ENCODE measurements at regions not wholly inside any gene's neighbourhood (a gene's known extent, or its start where the extent isn't known, plus 50 kb on each side); places are given as distances from the start of the nearest gene placed in this dataset.
"Not testable (repeated sequence)": the region's sequence is repeated elsewhere in the genome, so short reads cannot be mapped to it uniquely, and the experiment has no call there.

- Mint-ChIP-seq H3K36me3 (ENCODE audit: low read depth) (peaks cover 9% of the 10 kb centered on the region), H3K27me3 (ENCODE audit: insufficient read depth) (no peaks in the 10 kb centered on the region), H3K4me1 (ENCODE audit: low read depth) (no peaks in the 10 kb centered on the region), H3K9me3 (peaks cover 38% of the 10 kb centered on the region), H3K4me3 (no peak overlapping the region), H3K27ac (no peak overlapping the region)
- intact Hi-C loops (cut with micrococcal nuclease) = no loop called here
- no peak for DNase-seq (ENCODE audit: low spot score)
Observed at GRCh38 chr7:106452031-106452851, 167.5 kb upstream of the NAMPT start.

DNA sequence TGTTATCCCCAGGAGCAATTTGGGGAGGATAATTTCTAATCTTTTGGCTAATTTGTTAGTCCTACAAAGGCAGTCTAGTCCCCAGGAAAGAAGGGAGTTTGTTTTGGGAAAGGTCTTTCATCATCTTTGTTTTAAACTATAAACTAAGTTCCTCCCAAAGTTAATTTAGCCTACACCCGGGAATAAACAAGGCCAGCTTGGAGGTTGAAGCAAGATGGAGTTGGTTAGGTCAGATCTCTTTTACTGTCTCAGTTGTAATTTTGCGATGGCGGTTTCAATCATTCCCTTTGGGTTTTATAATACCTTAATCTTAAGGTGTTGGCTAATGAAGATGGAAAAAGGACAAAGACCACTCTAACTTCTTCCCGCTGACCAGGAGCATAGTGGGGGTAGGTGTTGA lies 166.4 kb upstream of the NAMPT start:
- Mint-ChIP-seq H3K4me1 (ENCODE audit: low read depth) (no peaks in the 10 kb centered on the region), H3K36me3 (ENCODE audit: low read depth) (peaks cover 9% of the 10 kb centered on the region), H3K27me3 (ENCODE audit: insufficient read depth) (no peaks in the 10 kb centered on the region), H3K4me3 (no peak overlapping the region), H3K27ac (no peak overlapping the region), H3K9me3 (peaks cover 34% of the 10 kb centered on the region)
- intact Hi-C loops (cut with micrococcal nuclease) = no loop called here
- no peak for DNase-seq (ENCODE audit: low spot score)

GRCh38 chr7:106450716-106451115 lies 165.9 kb upstream of the NAMPT start:
- H3K27ac Mint-ChIP-seq = no peak overlapping the region
- peaks cover 9% of the 10 kb centered on the region for H3K36me3 Mint-ChIP-seq (ENCODE audit: low read depth)
- intact Hi-C loops (cut with micrococcal nuclease) = no loop called here
- no peak overlapping the region for H3K4me3 Mint-ChIP-seq
- no peaks in the 10 kb centered on the region for H3K4me1 Mint-ChIP-seq (ENCODE audit: low read depth)
- no peaks in the 10 kb centered on the region for H3K27me3 Mint-ChIP-seq (ENCODE audit: insufficient read depth)
- DNase-seq (ENCODE audit: low spot score) = no peak
- peaks cover 31% of the 10 kb centered on the region for H3K9me3 Mint-ChIP-seq

DNA sequence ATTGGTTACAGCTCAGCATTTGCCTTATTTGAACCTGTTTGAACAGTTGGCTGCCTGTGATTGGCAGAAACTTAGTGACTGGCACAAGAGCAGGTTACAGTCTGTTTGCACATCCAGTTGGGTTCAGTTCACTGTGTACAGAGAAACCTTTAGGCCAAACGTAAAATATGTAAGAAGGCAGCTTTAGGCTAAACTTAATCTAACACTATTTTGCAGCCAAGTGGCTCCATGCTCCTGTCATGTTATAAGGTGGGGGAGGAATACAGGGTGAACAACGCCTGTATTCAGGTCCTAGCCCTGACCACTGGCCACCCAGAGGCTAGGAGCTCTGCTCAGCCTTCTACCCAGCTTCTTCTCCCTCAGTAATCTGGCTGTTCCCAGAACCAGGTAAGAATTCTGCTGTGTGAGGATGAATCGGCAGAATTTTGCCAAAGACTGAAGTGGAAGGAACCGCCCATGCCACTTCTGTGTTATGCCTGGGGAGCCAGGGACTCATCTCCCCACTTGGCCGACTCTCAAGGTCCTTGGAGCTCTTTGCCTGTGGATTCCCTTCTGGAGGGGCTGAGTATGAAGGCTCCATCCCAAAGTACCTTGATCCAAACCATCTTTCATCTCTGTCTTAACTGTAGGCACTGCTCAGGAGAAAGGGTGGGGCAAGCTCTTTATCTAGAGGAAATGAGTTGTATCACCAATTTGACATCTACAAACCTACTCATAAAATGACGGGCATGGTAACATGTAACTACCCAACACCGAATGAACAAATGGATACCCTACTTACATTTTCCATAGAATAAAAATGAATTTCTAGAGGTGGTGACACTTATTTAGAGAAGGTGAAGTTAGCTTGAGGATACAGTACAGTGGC lies 164.4 kb upstream of the NAMPT start:
- Mint-ChIP-seq H3K4me3 (no peak overlapping the region), H3K27me3 (ENCODE audit: insufficient read depth) (no peaks in the 10 kb centered on the region), H3K27ac (no peak overlapping the region), H3K9me3 (peaks cover 39% of the 10 kb centered on the region), H3K36me3 (ENCODE audit: low read depth) (peaks cover 10% of the 10 kb centered on the region), H3K4me1 (ENCODE audit: low read depth) (no peaks in the 10 kb centered on the region)
- intact Hi-C loops (cut with micrococcal nuclease) = no loop called here
- DNase-seq (ENCODE audit: low spot score) = no peak

- peaks cover 8% of the 10 kb centered on the region for H3K36me3 Mint-ChIP-seq (ENCODE audit: low read depth)
- H3K4me3 Mint-ChIP-seq = no peak overlapping the region
- intact Hi-C loops (cut with micrococcal nuclease) = no loop called here
- no peaks in the 10 kb centered on the region for H3K27me3 Mint-ChIP-seq (ENCODE audit: insufficient read depth)
- peaks cover 33% of the 10 kb centered on the region for H3K9me3 Mint-ChIP-seq
- no peak overlapping the region for H3K27ac Mint-ChIP-seq
- no peak for DNase-seq (ENCODE audit: low spot score)
- H3K4me1 Mint-ChIP-seq (ENCODE audit: low read depth) = no peaks in the 10 kb centered on the region
Observed at GRCh38 chr7:106448346-106448991, 163.7 kb upstream of the NAMPT start.

DNA sequence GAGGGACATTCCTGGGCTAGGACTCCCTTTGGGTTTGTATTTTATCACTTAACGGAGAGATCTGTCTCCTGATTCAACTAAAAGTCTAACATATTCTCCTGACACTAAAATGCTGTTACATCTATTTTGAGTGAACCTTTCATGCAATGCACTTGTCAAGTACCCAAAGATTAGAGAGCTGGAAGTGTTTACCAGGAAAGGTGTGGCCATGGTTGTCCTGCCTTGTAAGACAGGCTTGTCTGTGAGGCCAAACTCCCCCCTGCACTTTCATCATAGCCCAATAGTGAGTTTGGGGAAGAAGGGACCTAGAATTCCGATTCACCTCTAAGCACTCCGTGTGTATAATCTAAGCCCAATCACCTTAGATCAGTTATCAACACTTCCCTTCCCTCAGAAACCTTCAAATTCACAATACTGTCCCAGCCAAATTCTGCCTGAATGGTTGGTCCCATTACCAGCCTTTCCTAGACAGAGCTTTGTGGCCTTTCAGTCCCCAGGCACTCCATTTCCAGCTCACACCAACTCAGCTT lies 162.6 kb upstream of the NAMPT start:
- intact Hi-C loops (cut with micrococcal nuclease) = no loop called here
- Mint-ChIP-seq H3K9me3 (peaks cover 33% of the 10 kb centered on the region), H3K27me3 (ENCODE audit: insufficient read depth) (no peaks in the 10 kb centered on the region), H3K4me1 (ENCODE audit: low read depth) (peaks cover 4% of the 10 kb centered on the region), H3K27ac (no peak overlapping the region), H3K4me3 (no peak overlapping the region), H3K36me3 (ENCODE audit: low read depth) (peaks cover 8% of the 10 kb centered on the region)
- no peak for DNase-seq (ENCODE audit: low spot score)

DNA sequence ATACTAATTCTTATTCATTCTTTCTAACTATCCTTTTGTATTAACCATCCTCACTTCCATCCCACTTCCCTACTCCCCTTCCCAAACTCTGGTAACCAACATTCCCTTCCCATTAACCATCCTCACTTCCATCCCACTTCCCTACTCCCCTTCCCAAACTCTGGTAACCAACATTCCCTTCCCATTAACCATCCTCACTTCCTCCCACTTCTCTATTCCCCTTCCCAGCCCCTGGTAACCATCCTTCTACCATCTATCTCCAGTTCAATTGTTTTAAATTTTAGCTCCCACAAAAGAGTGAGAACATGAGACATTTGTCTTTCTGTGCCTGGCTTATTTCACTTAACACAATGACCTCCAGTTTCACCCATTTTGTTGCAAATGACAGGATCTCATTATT lies 160.6 kb upstream of the NAMPT start:
- peaks cover 30% of the 10 kb centered on the region for H3K9me3 Mint-ChIP-seq
- intact Hi-C loops (cut with micrococcal nuclease); H3K27me3 Mint-ChIP-seq (ENCODE audit: insufficient read depth); H3K4me1 Mint-ChIP-seq (ENCODE audit: low read depth); H3K36me3 Mint-ChIP-seq (ENCODE audit: low read depth); DNase-seq (ENCODE audit: low spot score); H3K4me3 Mint-ChIP-seq; H3K27ac Mint-ChIP-seq: not testable (repeated sequence)

DNA sequence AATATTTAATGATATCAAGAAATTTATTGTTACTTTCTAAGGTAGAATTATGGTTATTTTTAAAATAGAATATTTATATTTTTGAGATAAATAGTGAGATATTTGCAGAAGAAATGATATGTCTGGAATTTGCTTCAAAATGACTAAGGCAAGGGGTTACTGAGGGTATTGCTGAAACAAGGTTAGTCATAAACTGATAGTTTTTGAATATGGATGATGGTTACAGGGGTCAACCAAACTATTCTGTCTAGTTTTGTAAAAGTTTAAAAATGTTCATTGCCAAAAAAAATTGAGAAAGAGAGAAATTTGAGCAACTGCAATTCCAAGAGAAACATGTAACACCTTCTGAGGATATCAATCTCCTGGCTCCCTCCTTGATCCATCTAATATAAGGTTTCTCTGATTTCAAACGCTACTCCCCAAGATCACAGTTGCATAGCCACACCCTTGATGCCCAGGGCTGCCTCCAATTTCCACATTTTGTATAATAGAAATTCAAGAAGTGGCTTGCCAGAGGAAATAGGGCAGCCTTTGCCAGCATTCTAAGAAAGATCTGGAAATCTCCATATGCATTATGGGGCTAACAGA lies 159.4 kb upstream of the NAMPT start:
- intact Hi-C loops (cut with micrococcal nuclease) = no loop called here
- peaks cover 27% of the 10 kb centered on the region for H3K9me3 Mint-ChIP-seq
- peaks cover 7% of the 10 kb centered on the region for H3K4me1 Mint-ChIP-seq (ENCODE audit: low read depth)
- peaks cover 4% of the 10 kb centered on the region for H3K36me3 Mint-ChIP-seq (ENCODE audit: low read depth)
- H3K27me3 Mint-ChIP-seq (ENCODE audit: insufficient read depth) = peaks cover 2% of the 10 kb centered on the region
- H3K27ac Mint-ChIP-seq = no peak overlapping the region
- no peak overlapping the region for H3K4me3 Mint-ChIP-seq
- no peak for DNase-seq (ENCODE audit: low spot score)

DNA sequence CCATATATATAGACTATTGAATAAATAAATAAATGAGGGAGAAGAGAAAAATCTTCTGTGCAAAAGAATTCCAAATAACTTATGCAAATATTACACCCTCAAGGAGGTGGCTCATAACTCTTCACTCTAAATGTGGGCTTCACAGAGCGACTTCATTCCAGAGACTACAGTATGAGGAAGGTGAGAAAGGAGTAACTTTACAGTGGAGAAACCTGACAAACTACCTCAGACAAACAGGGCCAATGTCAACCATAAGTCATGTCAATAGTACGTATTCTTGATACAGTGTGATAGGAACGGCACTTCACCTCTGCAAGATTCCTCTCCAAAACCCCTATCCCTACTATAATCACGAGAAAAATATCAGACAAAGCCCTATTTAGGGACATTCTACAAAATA lies 158.4 kb upstream of the NAMPT start:
- H3K4me3 Mint-ChIP-seq = no peak overlapping the region
- peaks cover 2% of the 10 kb centered on the region for H3K27me3 Mint-ChIP-seq (ENCODE audit: insufficient read depth)
- no peak for DNase-seq (ENCODE audit: low spot score)
- no peak overlapping the region for H3K27ac Mint-ChIP-seq
- peaks cover 7% of the 10 kb centered on the region for H3K4me1 Mint-ChIP-seq (ENCODE audit: low read depth)
- peaks cover 30% of the 10 kb centered on the region for H3K9me3 Mint-ChIP-seq
- peaks cover 4% of the 10 kb centered on the region for H3K36me3 Mint-ChIP-seq (ENCODE audit: low read depth)
- intact Hi-C loops (cut with micrococcal nuclease) = no loop called here

- H3K27ac Mint-ChIP-seq = no peak overlapping the region
- H3K4me3 Mint-ChIP-seq = no peak overlapping the region
- H3K9me3 Mint-ChIP-seq = peaks cover 34% of the 10 kb centered on the region
- peaks cover 2% of the 10 kb centered on the region for H3K27me3 Mint-ChIP-seq (ENCODE audit: insufficient read depth)
- peaks cover 7% of the 10 kb centered on the region for H3K4me1 Mint-ChIP-seq (ENCODE audit: low read depth)
- DNase-seq (ENCODE audit: low spot score) = no peak
- intact Hi-C loops (cut with micrococcal nuclease) = no loop called here
- H3K36me3 Mint-ChIP-seq (ENCODE audit: low read depth) = peaks cover 4% of the 10 kb centered on the region
Observed at GRCh38 chr7:106442476-106442875, 157.7 kb upstream of the NAMPT start.

DNA sequence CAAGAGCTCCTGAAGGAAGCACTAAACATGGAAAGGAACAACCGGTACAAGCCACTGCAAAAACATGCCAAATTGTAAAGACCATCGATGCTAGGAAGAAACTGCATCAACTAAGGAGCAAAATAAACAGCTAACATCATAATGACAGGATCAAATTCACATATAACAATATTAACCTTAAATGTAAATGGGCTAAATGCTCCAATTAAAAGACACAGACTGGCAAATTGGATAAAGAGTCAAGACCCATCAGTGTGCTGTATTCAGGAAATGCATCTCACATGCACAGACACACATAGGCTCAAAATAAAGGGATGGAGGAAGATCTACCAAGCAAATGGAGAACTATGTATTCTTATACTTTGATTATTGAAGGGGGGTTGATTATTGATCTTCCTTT lies 156.6 kb upstream of the NAMPT start:
- H3K9me3 Mint-ChIP-seq = peaks cover 42% of the 10 kb centered on the region
- DNase-seq (ENCODE audit: low spot score); H3K36me3 Mint-ChIP-seq (ENCODE audit: low read depth); H3K27me3 Mint-ChIP-seq (ENCODE audit: insufficient read depth); H3K4me3 Mint-ChIP-seq; H3K4me1 Mint-ChIP-seq (ENCODE audit: low read depth); intact Hi-C loops (cut with micrococcal nuclease); H3K27ac Mint-ChIP-seq: not testable (repeated sequence)

- Mint-ChIP-seq H3K4me1 (ENCODE audit: low read depth) (peaks cover 13% of the 10 kb centered on the region), H3K9me3 (peaks cover 27% of the 10 kb centered on the region)
- DNase-seq (ENCODE audit: low spot score); intact Hi-C loops (cut with micrococcal nuclease); H3K4me3 Mint-ChIP-seq; H3K36me3 Mint-ChIP-seq (ENCODE audit: low read depth); H3K27me3 Mint-ChIP-seq (ENCODE audit: insufficient read depth); H3K27ac Mint-ChIP-seq: not testable (repeated sequence)
Observed at GRCh38 chr7:106436933-106437332, 152.2 kb upstream of the NAMPT start.

All from activated T-helper 1 cell treated with anti-CD3 and anti-CD28 coated beads, Interleukin-12 subunit alpha, Interleukin-12 subunit beta, Interleukin-2, Interleukin-4 antibody, amounts not matched to agents 30 ng/mL and 10 ng/mL and 1 ng/mL, durations not matched to agents 14 hours and 24 hours and 36 hours (primary cell).